Vagina (tissue), 2 donors: ENCODE measurements at regions not wholly inside any gene's neighbourhood (a gene's known extent, or its start where the extent isn't known, plus 50 kb on each side); places are given as distances from the start of the nearest gene placed in this dataset.

ENCODE experiments used
- CTCF ChIP-seq, 3 experiments: fragments of 450-650 bp in 2 of 3; fragments of 200-600 bp in 1 of 3; sonication (generic) in 1 of 3; IDR thresholded peaks; one replicate each; pipeline ENCODE4 v1.5.1; 2017 to 2019; ENCODE audit warnings: antibody characterized with exemption in 3 of 3, mild to moderate bottlenecking in 2 of 3, moderate library complexity in 2 of 3
- POLR2AphosphoS5 ChIP-seq, 2 donors: sonication (generic); formaldehyde crosslinking; IDR thresholded peaks; one replicate each; pipeline ENCODE4 v1.9.0; 2017; ENCODE audit warnings: antibody characterized with exemption in 2 of 2, mild to moderate bottlenecking in 2 of 2, low read depth in 1 of 2; ENCODE audit not compliant: insufficient read depth in 1 of 2

GRCh38 chr14:97109234-97109633 is 312.1 kb downstream of the VRK1 start:
- TF ChIP-seq CTCF (IDR thresholded peaks at IDR 0.05) (no peak), POLR2AphosphoS5 (IDR thresholded peaks at IDR 0.05; ENCODE audit: insufficient read depth in 1 of 2, low read depth in 1 of 2) (no peak)
